ENCODE measurements at regions not wholly inside any gene's neighbourhood (a gene's known extent, or its start where the extent isn't known, plus 50 kb on each side); places are given as distances from the start of the nearest gene placed in this dataset.

DNA sequence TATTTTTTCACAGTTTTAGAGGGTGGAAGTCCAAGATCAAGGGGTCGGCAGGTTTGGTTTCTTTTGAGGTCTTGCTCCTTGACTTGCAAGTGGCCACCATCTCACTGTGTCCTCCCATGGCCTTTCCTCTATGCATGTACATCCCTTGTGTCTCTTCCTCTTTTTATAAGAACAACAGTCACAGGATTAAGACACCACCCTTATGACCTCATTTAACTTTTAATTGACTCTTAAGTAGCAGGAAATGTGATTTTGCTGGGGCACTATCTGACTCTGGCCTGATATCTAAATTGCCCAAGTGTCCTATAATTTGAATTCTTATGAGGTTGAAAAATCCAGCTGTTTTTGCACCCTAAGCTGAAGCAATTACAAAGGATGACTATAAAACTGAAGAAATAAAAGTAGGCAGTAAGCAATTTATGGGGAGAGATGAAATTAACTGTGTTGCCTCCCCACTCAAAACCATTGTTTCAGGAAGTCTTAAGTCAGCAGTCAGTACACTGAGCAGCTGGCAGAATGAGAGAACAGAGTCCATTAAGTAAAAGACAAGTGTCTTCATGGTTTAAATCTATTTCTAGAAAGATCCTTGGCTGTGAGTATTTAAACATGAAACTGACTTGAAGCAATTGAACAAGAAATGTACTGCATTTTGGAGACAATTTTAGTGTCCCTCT, 601.3 kb downstream of the SPRY1 start:
- DNase-seq = no peak

DNA sequence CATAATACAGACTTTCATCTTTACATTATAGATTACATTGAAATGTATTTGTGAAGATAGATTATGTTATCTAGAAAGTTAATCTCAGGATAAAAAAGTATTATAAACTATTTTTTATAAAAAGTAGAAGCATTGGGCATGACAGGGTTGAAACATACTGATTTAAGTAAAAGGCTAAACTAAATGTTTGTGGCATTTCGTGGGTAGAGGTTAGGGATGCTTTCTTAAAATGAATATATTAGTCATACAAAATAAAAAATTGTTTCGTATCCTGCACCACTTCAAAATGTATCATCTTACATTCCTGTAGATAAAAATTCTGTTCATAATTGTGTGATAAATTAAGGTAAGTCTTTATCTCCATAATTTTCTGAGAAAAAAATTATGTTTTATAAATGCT, 603.6 kb downstream of the SPRY1 start:
- DNase-seq = peak; percentile 35

GRCh38 chr4:124015766-124016165, 619.2 kb downstream of the SPRY1 start:
- no peak for DNase-seq

GRCh38 chr4:124017185-124017785, 620.7 kb downstream of the SPRY1 start:
- DNase-seq = no peak

DNA sequence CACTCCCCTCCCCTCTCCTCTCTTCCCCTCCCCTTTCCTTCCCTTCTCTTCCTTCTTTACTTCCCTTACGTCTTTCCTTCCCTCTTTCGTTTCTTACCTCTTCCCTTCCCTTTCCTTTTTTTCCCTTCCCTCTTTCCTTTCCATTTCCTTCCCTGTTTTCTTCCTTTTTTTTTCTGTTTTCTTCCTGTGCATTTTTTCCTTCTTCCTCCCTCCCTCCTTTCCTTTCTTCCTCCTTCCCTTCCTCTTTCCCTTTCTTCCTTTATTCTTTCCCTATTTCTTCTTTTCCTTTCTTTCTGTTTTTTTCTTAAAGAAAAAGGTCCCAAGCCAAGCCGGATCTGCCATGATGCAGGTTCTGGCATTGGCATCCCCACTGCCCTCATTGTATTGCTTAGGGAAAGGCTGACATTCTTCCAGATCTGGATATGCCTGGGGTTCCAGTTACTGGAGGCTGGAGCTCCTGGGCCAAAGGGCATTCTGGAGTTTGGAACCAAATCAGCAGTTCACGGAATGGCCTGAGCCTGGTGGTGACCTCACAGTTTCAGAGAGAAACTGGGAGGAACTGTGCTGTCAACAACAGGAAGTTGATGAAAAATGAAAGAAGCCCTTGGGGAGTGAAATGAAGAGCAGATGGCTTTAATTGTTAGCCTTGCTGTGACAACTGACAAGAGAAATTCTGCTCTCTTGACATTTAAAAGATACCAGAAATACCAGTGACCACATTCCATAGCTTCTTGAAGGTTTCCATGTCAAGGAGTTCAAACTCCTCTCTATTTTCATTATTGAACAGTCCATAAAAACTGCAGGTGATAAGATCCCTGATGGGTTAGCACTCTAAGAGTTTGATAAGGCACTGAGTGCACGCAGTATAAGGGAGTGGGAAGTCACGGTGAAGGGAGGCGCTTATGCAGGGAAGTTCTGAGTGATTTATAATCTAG, 622.1 kb downstream of the SPRY1 start:
- DNase-seq = peak; percentile 85

- DNase-seq = no peak
Observed at GRCh38 chr4:124019749-124020549, 623.4 kb downstream of the SPRY1 start.

DNA sequence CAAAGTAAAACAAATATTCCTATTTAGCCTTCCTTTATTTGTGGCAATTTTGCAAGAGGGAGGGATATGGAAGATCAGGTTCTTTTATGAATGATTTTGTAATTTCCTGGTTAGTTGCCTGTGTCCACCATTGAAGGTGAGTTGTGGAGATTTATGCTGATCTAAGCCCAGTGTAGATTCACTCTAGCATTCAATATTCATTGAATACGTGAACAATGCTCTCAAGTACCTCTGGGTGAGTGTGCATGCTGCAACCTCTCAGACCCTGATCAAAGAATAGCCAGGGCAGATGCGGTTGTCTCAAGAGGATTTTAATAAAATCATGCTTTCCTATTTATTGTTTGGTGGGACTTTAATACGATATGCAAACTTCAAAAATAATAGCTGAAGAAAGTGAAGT, 628.4 kb downstream of the SPRY1 start:
- no peak for DNase-seq

DNA sequence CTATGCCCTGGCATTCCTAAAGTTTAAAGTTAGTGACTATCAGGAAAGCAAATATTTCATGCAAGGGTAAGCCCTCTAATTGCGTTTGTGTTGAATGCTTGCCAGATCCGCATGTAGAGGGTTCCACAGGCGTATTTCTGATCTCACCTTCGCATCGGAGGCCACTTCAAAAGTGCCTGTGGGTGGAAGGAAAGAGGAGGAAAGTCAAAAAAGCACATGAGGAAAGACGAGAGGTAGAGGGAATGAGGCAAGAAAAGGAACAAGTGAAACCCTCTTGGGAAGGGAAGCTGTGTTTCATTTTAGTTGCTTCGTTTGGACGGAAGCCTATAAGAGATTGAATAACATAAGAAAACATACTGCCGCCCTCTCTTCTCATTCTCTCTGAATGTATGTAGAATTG, 628.8 kb downstream of the SPRY1 start:
- DNase-seq = peak; percentile 44

DNA sequence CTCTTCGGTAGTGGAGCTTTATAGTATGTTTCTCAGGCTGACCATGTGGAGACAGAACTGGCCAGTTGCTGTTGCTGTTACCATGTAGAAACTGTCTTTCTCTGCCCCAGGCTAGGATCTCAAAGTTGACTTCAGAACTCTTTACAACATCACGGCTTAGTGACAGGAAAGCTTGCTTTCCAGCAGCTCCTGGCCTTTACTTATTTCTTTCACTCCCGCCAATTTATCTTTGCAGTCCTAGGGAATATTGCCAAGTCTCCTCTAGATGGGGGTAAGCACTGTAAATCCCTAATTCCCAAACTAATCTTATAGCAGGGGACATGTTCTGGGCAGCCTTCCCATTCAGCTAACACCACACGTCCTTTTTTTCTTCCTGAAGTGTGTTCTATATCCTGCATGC, 631.6 kb downstream of the SPRY1 start:
- DNase-seq = no peak

GRCh38 chr4:124030147-124030546, 633.6 kb downstream of the SPRY1 start:
- DNase-seq = no peak

DNA sequence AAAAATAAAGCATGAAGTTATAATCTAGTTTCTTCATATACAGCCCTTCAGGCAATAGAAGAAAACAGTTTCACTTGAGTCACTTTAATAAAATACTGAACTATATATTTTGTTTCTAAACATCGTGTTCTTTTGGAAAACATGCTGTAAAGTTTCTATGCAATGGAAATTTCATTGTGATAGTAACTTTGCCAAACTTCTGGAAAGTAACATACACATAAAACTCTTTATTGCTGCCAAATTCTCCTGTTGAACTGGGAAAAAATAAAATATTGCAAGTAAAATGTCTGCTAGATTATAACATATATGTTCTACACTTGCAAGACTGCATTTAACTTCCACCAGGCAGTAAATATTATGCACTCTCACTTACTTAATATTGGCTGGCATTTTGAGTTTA, 635.4 kb downstream of the SPRY1 start:
- no peak for DNase-seq

DNA sequence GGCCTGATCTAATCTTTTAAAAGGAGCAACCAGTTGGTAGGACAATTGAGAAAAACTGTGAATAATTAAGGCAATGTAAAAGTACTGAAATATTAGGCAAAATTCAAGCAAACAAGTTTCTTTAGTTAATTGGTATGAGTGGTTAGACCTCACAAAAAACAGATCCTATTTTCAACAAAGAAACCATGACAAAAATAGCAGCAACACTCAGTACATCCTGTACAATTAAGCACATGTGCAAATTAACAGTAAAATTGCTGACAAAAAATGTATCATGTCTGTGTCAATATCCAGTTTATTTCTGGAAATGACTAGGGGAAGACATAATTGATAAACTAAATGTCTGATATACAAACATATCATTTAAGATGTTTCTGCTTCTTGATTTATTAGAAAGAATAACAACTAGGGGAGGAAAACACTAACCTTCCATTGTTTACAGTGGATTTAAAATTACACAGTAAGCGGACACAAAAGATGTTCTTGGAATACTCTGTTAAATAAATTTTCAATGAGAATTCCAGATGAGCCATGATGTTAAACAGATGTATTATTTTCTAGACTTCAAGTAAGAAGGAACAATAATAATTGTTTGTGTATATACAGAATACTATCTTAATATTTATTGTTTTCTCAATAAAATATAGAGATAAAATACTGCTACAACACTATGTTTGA, 638.9 kb downstream of the SPRY1 start:
- DNase-seq = no peak

DNA sequence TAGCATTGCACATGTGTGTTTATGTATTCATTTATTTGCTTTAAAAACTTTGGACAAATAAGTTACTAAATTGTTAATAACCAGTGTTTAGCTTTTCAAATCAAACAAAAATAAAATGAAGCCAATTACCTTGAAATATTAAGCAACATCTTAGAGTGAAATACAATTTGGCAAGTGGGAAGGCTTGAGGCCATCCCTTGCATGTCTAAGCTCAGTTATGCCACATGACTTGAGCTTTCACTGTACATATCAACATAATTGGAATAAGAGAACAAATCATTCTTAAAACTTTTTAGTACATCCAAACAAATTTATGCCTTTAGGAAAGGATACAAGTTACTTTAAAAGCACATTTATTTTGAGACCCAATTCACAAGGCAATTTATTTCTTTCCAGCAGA, 640.6 kb downstream of the SPRY1 start:
- DNase-seq = no peak

DNA sequence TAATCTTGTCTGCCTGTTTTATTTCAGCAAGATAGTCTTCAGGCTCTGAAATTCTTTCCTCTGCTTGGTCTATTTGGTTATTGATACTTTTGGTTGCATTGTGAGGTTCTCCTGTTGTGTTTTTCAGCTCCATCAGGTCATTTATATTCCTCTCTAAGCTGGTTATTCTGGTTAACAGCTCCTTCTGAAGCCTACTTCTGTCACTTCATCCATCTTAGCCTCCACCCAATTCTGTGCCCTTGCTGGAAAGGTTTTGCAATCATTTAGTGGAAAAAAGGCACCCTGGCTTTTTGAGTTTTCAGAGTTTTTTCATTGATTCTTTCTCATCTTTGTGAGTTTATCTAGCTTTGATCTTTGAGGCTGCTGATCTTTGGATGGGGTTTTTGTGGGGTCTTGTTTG, 647.7 kb downstream of the SPRY1 start:
- no peak for DNase-seq

- no peak for DNase-seq
Observed at GRCh38 chr4:124044867-124045266, 648.3 kb downstream of the SPRY1 start.

DNA sequence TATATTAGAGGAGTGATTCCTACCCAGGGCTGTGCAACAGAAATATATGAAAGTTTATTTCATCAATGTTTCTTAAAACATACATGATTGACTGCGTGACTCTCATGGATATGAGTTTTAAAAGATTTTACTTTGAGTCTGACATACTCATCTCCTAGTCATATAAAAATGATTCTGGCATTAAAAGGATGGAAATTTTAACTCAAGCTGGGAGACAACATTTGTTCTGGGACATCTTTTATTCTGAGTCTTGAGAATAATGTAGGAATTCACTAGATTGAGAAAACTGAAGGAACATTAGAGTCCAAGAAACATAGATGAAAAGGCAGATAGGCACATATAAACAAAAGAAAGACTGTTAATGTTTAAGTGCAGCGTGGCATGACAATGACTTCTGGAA, 649.6 kb downstream of the SPRY1 start:
- DNase-seq = no peak

GRCh38 chr4:124053872-124054538, 657.4 kb downstream of the SPRY1 start:
- DNase-seq = peak; percentile 84

GRCh38 chr4:124055336-124055735, 657.2 kb downstream of the ANKRD50 start:
- no peak for DNase-seq

GRCh38 chr4:124055896-124056295, 656.6 kb downstream of the ANKRD50 start:
- DNase-seq = no peak

DNA sequence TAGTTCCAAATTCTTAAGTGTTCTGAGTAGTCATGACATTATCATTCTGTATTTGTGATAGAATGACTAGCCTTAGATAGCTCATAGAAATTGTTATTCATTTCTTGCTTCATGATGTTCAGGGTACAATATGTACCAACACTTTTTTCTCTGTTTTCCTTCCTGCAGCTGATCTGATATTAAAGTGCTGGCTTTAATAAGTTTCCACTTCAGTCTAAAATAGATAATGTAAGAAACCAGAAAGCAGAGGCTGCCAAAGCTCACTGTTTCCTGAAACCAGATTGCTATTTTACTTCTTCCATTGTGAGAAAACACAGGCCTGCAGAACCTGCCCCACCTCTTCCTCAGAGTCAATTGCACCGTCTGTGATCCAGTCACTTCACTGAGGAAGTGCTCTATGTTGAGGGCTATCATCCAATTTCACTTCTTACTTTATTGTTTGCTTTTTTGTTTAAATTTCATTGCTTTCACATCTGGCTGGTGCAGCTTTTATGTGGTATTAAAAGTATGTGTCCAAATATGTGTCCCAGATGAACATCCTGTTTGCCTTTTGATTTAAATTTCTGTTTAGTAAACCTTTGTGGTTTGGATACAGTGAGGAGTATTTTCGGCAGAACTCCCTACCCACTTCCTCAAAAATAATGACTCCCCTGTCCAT, 652.1 kb downstream of the ANKRD50 start:
- no peak for DNase-seq

- DNase-seq = peak; percentile 56
Observed at GRCh38 chr4:124061413-124061812, 651.1 kb downstream of the ANKRD50 start.
